ENCODE measurements at regions not wholly inside any gene's neighbourhood (a gene's known extent, or its start where the extent isn't known, plus 50 kb on each side); places are given as distances from the start of the nearest gene placed in this dataset.
"Not testable (repeated sequence)": the region's sequence is repeated elsewhere in the genome, so short reads cannot be mapped to it uniquely, and the experiment has no call there.

DNA sequence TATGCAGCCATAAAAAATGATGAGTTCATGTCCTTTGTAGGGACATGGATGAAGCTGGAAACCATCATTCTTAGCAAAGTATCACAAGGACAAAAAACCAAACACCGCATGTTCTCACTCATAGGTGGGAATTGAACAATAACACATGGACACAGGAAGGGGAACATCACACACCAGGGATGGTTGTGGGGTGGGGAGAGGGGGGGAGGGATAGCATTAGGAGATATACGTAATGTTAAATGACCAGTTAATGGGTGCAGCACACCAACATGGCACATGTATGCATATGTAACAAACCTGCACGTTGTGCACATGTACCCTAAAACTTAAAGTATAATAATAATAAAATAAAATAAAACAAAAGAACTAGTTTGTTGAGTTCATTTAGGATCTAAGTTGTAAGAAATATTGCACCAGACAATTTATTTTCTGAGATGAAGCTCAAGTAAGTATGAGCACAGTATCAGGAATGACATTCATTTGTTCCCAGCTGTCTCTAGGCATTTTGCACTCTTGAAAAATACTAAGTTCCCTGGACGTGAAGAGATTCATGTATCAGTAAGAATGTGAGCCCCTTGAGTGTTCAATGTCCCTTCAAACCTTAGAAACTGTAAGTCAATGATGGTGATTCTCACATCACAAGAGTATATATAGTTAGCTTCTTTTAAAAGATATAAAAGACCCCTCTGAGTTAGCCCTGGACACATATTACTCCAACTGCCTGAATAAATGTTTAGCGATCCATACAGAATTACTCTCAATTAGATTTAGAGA is 1519.3 kb upstream of the TPTE start:
- not testable (repeated sequence) for DNase-seq

GRCh38 chr21:9003909-9004814 is 1517.2 kb upstream of the TPTE start:
- DNase-seq: not testable (repeated sequence)

GRCh38 chr21:9004815-9005518 is 1516.4 kb upstream of the TPTE start:
- not testable (repeated sequence) for DNase-seq

DNA sequence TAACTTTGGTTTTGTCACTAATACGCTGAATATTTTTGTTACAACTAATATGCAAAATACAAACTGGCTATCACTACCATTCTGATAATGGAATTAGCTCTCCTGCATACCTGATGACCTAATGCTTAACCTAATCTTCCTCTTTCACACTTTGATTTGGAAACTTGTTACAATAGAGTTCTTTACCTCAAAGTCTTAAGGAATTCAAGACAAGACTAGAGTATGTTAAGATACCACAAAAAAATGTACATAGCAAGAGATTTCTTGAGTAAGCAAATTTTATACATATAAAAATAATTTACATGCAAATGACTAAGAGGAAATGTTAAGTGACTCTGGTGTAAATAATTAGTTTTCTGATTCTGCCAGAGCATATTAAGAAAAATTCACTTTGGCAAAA is 1515.7 kb upstream of the TPTE start:
- DNase-seq: not testable (repeated sequence)

DNA sequence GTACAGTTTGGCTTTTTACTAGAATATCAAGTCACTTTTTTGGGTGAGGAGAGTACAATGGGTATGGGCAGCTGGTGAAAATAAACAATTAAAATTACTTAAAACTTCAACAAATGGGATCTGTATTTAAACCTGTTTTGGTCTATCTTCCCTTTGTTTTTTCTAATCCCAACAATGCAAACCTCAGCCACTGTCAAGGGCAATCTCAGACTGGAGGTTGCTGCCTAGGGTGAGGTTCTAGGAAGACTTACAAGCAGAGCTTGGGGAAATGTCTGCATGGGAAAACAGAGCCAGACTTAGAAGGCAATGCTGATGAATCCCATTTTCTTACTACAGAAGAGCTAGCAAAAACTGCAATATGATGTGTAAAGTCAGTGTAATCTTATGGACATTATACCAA is 1515.3 kb upstream of the TPTE start:
- DNase-seq: not testable (repeated sequence)

DNA sequence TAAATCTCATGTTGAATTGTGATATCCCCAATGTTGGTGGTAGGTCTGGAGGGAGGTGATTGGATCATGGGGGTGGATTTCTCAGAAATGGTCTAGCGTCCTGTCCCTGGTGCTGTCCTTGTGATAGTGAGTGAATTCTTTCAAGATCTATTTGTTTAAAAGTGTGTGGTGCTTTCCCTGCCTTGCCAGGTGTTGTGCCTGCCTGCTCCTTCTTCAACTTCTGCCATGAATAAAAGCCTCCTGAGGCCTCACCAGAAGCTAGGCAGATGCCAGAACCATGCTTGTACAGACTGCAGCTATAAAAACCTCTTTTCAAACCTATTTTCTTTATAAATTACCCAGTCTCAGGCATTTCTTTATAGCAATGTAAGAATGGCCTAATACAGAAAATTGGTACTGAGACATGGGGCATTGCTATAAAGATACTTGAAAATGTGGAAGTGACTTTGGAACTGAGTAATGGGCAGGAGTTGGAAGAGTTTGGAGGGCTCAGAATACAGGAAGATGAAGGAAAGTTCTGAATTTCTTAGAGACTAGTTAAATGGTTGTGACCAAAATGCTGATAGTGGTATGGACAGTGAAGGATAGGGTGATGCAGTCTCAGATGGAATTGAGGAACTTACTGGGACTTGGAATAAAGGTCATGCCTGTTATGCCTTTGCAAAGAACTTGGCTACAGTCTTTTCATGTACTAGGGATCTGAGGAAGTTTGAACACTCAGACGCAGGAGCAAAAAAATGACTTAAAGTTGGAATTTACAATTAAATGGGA is 1514.6 kb upstream of the TPTE start:
- DNase-seq: not testable (repeated sequence)

- DNase-seq: no peak
Measured at GRCh38 chr21:9008636-9009035, 1512.7 kb upstream of the TPTE start.

- DNase-seq: not testable (repeated sequence)
Measured at GRCh38 chr21:9009267-9010016, 1511.9 kb upstream of the TPTE start.

- DNase-seq: not testable (repeated sequence)
Measured at GRCh38 chr21:9010121-9010795, 1511.1 kb upstream of the TPTE start.

GRCh38 chr21:9010936-9011890 is 1510.2 kb upstream of the TPTE start:
- not testable (repeated sequence) for DNase-seq

DNA sequence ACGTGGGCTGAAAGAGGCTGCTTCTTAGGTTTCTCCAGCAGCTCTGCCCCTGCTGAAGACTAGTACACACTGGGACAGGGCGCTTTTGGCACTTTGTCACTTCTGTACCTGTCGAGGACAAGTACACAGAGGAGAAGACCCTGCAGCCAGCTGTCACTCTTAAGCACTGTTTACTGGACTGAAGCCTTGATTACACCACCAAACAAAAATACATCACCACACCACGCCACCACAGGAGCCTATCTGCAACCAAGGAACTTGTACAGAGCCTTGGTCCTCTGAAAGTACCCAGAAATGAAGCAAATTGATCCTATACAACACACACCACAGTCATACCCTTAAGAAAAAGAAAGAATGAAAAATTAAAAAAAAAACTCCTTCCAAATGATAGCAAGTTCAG is 1509.5 kb upstream of the TPTE start:
- DNase-seq: not testable (repeated sequence)

- not testable (repeated sequence) for DNase-seq
Measured at GRCh38 chr21:9013502-9014242, 1507.7 kb upstream of the TPTE start.

DNA sequence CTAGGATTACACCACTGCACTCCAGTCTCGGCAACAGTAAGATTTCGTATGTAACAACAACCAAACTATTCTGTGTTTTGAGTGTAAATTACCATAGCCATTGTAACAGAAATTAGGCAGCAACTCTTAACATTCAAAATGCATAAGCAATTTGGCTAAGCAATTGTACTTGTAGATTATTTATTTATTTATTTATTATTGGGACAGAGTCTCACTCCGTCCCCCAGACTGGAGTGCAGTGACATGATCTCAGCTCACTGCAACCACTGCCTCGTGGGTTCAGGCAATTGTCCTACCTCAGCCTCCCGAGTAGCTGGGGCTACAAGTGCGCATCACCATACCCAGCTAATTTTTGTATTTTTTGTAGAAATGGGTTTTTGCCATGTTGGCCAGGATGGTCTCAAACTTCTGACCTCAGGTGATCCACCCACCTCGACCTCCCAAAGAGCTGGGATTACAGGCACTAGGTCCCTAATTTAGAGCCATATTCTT is 1507.1 kb upstream of the TPTE start:
- not testable (repeated sequence) for DNase-seq

GRCh38 chr21:9015483-9016197 is 1505.7 kb upstream of the TPTE start:
- not testable (repeated sequence) for DNase-seq

- not testable (repeated sequence) for DNase-seq
Measured at GRCh38 chr21:9017206-9017605, 1504.2 kb upstream of the TPTE start.

GRCh38 chr21:9018731-9019253 is 1502.6 kb upstream of the TPTE start:
- not testable (repeated sequence) for DNase-seq

- DNase-seq: not testable (repeated sequence)
Measured at GRCh38 chr21:9024006-9024767, 1497.2 kb upstream of the TPTE start.

Measured in effector CD4-positive, alpha-beta T cell (primary cell).